WERI-Rb-1 (cell line): ENCODE measurements at regions not wholly inside any gene's neighbourhood (a gene's known extent, or its start where the extent isn't known, plus 50 kb on each side); places are given as distances from the start of the nearest gene placed in this dataset.
"Not testable (repeated sequence)": the region's sequence is repeated elsewhere in the genome, so short reads cannot be mapped to it uniquely, and the experiment has no call there.

ENCODE experiments used
- DNase-seq: peaks from one replicate; pipeline ENCODE4 v3.0.0-alpha.2; 2020
- H3K27ac ChIP-seq: fragments of 250-450 bp; sonication (Bioruptor Pico); 2 replicates; pipeline ENCODE4 v1.5.1; 2020; ENCODE audit warnings: mild to moderate bottlenecking, moderate library complexity
- H3K27me3 ChIP-seq: fragments of 250-450 bp; sonication (Bioruptor Pico); 2 replicates; pipeline ENCODE4 v1.5.1; 2021; ENCODE audit warnings: mild to moderate bottlenecking, low read depth, moderate library complexity; ENCODE audit not compliant: insufficient read depth, severe bottlenecking
- H3K36me3 ChIP-seq: fragments of 250-450 bp; sonication (Bioruptor Pico); 2 replicates; pipeline ENCODE4 v1.5.1; 2020; ENCODE audit warnings: mild to moderate bottlenecking, moderate library complexity
- H3K4me3 ChIP-seq: 2 replicates; pipeline ENCODE4 v1.5.1; 2011; ENCODE audit warnings: low read depth, mild to moderate bottlenecking, control low read depth, low read length
- H3K9me3 ChIP-seq: fragments of 250-450 bp; sonication (Bioruptor Pico); 2 replicates; pipeline ENCODE4 v1.5.1; 2021; ENCODE audit warnings: mild to moderate bottlenecking, moderate library complexity; ENCODE audit not compliant: severe bottlenecking
- CTCF ChIP-seq: IDR thresholded peaks from 2 replicates; pipeline ENCODE4 v1.5.1; 2011; ENCODE audit warnings: low read depth, mild to moderate bottlenecking, control low read depth, inconsistent platforms, low read length

- Histone ChIP-seq H3K9me3 (no peaks in the 10 kb centered on the region), H3K27ac (peak overlapping the region; percentile 40; the same call in 1 of the 2 replicates), H3K4me3 (peak overlapping the region; percentile 62), H3K27me3 (no peaks in the 10 kb centered on the region), H3K36me3 (no peaks in the 10 kb centered on the region)
- peak; percentile 29 for DNase-seq
- TF ChIP-seq CTCF = peak; percentile 70
Observed at GRCh38 chr12:85468356-85469157, 188.5 kb downstream of the ALX1 start.

GRCh38 chr12:85469158-85470086, 189.4 kb downstream of the ALX1 start:
- H3K9me3 ChIP-seq, H3K27ac ChIP-seq, H3K27me3 ChIP-seq, H3K36me3 ChIP-seq: not testable (repeated sequence)
- DNase-seq = peak; percentile 36
- H3K4me3 ChIP-seq = peak overlapping the region; percentile 62

GRCh38 chr12:85475277-85475676, 195.3 kb downstream of the ALX1 start:
- H3K36me3 ChIP-seq, H3K9me3 ChIP-seq, H3K27ac ChIP-seq, H3K27me3 ChIP-seq, DNase-seq, H3K4me3 ChIP-seq: not testable (repeated sequence)

GRCh38 chr12:85476756-85477155, 196.7 kb downstream of the ALX1 start:
- Histone ChIP-seq H3K4me3 (no peak overlapping the region), H3K27ac (no peak overlapping the region), H3K36me3 (no peaks in the 10 kb centered on the region), H3K9me3 (no peaks in the 10 kb centered on the region), H3K27me3 (no peaks in the 10 kb centered on the region)
- DNase-seq = no peak
- no peak for TF ChIP-seq CTCF

- H3K27me3 ChIP-seq = no peaks in the 10 kb centered on the region
- DNase-seq = no peak
- H3K4me3 ChIP-seq = no peak overlapping the region
- TF ChIP-seq CTCF = no peak
- H3K36me3 ChIP-seq = no peaks in the 10 kb centered on the region
- no peaks in the 10 kb centered on the region for H3K9me3 ChIP-seq
- H3K27ac ChIP-seq = no peak overlapping the region
Observed at GRCh38 chr12:85484387-85484786, 204.4 kb downstream of the ALX1 start.

GRCh38 chr12:85489194-85489593, 209.2 kb downstream of the ALX1 start:
- no peaks in the 10 kb centered on the region for H3K36me3 ChIP-seq
- TF ChIP-seq CTCF = no peak

More at GRCh38 chr12:85489194-85489593, 209.2 kb downstream of the ALX1 start:
- Histone ChIP-seq H3K4me3 (no peak overlapping the region), H3K27me3 (no peaks in the 10 kb centered on the region), H3K9me3 (no peaks in the 10 kb centered on the region), H3K27ac (no peak overlapping the region)
- no peak for DNase-seq
